COR-L47 (cell line): ENCODE measurements at regions not wholly inside any gene's neighbourhood (a gene's known extent, or its start where the extent isn't known, plus 50 kb on each side); places are given as distances from the start of the nearest gene placed in this dataset.
"Not testable (repeated sequence)": the region's sequence is repeated elsewhere in the genome, so short reads cannot be mapped to it uniquely, and the experiment has no call there.

Experiments used
- DNase-seq: peaks from one replicate; lab custom pipeline; 2025; lab: John Stamatoyannopoulos, UW

DNA sequence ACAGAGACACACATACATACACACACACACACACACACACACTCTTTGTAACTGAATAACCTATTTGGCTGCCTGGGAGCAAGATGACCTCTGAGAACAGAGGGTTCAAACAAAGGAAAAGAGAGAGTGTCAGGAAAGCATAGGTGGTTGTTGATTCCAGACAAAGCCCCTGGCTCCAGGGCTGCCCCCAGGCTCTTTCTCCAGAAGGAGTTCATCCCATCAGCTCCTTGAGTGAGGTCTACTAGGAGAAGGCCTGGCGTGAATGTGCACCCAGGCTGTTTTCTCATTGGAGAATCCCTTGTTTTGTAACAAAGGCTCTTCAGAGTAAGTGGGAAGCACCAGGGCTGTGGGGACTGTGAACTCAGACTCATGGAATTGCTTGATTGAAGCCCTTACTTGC lies 151.9 kb downstream of the EMP1 start:
- DNase-seq, result no peak

DNA sequence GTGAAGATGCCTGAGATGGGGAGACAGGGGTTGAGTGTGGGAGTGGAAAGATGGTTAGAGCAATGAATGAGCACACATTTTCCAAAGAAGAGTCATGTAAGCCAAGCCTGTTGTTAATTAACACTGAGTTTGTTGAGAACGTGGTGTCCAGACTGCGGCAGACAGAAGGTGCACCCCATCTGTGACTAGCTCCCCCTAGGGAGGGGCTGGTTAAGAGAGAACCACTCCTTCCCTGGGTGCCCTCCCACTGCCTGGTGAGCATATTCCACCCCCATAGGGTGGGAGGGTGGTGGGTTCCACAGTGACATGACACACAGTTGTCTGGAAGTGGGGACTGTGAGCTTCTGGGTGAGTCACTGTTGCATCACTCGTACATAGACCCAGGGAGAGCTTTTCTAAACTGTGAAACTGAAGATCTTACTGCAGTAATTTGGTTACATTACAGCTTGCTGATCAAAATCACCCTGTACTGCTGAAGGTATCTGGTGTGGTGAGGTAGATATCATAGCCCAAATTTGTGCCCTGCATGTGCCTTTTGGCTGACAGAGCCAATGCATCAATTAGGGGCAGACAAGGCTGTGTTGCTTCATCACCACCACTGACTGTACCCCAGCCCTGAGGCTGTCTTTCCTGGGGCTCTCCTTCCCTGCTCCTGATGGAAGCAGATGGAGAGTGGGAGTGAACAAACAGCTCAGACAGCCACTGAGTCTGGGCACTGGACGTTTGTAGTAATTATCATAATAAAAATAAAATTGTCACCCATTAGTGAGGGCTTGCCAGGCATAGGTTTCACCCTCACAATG lies 150.9 kb downstream of the EMP1 start:
- no peak for DNase-seq

DNA sequence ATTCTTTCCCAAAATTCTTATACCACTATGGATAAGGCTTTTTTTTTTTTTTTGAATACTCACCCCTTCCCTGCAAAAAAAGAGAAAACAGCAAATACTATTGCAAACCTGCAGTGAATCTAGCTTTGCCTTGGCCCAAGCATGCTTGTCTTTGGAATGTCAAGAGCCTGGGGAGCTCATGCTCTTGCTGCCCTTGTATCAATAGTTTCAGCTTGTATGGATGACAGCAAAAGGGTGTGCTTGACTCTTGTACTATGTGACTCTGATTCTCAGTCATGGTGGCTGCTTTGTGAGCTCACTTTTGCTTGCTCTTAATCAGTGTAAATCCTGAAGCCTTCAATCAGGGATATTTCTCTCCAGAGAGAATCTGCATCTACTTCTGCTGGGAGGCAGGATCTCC lies 149.2 kb downstream of the EMP1 start:
- no peak for DNase-seq

DNA sequence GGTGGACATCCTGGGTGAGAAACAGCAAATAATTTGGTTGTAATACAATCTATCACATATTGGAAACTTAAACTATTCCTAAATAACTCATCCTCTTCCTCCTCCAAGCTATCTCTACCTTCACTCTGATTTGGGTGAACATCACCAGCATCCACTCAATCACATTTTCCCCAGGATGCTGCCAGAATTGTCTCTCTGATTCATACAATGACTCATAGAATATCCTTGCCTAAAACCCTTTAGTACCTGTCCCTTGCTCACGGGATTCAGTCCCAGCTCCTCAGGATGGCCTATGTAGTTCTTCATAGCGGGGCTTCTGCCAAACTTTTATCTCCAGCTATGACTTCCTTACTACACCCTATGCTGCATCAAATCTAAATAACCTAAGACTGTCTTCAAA lies 146.8 kb downstream of the EMP1 start:
- no peak for DNase-seq

DNA sequence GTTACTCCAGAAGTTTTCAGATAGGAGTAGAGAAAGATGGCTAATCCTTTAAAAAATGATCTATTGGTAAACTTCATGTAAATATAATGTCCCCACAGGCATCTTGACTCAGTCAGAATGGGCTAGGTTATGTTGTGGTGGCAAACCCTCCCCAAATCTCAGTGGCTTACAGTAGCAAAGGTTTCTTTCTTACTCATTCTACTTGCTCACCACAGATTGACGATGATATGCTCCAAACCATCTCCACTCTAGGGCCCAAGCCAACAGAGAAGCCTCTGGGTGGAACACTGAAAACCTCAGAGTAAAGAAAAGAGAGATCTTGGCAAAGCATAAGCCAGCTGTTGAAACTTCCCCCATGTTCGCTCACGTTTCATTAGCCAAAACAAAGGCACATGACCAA lies 146.4 kb downstream of the EMP1 start:
- no peak for DNase-seq

DNA sequence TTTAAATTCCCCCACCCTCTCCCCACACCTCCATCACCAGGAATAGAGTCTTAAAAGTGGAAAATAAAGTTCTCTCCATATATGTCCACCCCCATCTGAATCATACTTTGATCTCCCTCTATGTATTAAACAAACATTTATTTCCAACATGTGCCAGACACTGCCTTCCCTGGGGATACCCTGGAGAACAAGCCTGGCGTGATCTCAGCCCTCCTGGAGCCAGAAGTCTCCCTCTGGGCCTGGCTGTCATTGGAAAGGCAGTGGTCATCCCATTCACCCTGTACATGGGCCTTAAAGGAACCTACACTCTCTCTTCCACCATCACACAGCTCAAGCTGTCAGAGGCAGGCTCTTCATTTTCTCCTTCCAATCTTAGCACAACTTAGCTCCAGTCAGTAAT lies 143.6 kb downstream of the EMP1 start:
- no peak for DNase-seq

DNA sequence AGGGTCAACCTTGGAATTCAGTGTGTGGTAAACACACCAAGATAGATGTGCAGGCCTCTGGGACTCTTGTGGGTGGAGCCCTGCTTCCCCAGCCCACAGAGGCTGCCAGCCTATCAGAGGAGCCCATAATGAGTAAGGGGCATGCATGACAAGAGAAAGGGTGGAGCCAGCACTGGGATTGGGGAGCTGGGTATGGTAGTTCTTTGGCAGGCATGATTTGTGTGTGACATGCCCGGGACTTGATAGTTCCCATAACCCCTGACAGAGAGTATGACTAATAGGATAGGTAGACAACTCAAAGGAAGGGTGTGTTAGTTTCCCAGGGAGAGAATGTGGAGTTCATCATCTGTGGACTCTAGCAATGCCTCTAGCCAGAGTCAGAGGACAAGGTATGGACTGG lies 143.0 kb downstream of the EMP1 start:
- no peak for DNase-seq

DNA sequence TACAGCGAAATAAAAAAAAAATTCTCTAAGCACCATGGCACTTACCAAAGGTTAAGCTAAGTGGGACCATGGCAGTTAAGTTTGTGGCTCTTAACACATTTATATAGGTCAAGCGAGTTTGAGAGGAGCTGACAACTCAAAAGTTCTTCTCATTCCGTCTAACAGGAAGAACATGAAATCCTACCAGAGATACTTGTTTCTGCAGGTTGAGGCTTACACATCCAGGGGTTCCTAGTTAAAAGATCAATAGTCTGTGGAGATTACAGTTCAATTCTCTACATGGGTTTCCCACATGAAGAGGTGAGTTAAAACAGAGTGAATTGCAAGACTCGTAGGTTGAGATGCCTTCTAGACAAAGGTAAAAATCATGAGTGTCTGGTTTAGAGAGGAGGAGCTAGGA lies 142.6 kb downstream of the EMP1 start:
- no peak for DNase-seq

DNA sequence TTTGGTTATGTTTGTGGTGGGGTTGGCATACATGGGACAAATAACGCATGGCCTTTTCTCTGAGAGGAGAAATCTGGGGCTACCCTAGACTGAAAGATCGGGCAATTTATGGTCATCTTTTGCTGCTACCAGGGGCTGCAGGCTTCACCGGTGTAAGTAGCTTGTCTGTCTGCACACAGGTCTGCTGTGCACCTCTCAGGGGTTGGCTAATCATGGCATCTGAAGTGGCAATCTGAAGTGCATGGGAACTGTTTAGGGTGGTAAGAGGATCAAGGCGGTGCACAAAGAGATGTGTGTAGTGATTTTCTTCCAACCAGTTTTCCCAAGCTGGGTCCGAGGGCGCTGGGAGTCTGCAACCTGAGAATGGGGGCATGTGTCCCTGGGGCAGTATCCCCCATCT lies 141.3 kb downstream of the EMP1 start:
- no peak for DNase-seq

DNA sequence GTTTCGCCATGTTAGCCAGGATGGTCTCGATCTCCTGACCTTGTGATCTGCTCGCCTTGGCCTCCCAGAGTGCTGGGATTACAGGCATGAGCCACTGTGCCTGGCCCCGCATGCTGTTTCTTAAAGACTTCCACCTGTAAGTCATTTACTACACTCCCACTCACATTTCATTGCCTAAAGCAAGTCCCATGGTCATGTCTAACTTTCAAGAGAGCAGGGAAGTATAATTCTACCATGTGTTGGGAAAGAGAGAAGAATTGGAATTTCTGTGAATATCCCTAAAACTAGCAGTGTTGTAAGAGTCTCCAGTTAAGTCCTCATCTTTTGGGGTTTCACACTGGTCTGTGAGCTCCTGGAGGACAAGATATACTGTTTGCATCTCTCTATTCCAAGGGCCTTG lies 139.7 kb downstream of the EMP1 start:
- DNase-seq, result no peak

DNA sequence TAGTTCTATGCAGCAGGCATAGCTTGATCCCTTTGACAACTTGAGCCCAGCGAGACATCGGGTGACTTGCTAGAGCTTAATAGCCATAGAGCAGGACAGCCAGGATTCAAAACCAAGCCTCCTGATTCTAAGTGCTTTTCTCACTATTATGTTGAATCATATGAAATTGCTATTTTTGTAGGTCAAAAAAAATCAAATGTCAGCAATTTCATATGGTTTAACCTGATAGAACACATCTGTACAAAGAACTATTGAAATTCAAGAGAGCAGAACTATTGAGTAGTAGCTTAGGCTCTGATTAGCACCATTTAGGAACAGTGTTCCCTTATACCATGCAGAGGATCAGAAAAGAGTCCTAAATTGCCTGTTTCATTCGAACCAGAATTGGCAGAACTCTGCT lies 132.0 kb downstream of the EMP1 start:
- no peak for DNase-seq

DNA sequence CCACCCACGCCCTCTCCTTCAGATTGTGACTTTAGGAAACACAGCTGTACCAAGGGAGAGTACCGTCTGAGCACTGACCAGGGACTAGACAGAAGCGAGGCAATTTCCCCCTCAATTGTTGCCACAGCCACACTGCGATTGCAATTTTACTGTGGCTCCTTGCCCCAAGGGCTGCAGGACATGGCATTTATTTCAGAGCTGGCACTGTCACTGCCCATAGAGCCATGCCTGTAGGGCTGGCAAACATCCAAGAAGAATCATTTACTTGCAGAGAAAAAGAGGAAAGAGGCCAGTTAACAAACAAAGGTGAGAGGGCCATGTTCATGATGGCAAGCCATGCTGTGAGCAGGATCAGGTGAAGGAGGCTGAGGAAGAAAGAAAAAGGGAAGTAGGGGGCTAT lies 129.6 kb downstream of the EMP1 start:
- DNase-seq, result peak; percentile 4

DNA sequence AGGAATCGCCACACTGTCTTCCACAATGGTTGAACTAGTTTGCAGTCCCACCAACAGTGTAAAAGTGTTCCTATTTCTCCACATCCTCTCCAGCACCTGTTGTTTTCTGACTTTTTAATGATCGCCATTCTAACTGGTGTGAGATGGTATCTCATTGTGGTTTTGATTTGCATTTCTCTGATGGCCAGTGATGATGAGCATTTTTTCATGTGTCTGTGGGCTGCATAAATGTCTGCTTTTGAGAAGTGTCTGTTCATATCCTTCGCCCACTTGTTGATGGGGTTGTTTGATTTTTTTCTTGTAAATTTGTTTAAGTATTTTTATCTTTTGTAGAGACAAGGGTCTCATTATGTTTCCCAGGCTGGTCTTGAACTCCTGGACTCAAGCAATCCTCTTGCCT lies 128.5 kb downstream of the EMP1 start:
- DNase-seq, result not testable (repeated sequence)

DNA sequence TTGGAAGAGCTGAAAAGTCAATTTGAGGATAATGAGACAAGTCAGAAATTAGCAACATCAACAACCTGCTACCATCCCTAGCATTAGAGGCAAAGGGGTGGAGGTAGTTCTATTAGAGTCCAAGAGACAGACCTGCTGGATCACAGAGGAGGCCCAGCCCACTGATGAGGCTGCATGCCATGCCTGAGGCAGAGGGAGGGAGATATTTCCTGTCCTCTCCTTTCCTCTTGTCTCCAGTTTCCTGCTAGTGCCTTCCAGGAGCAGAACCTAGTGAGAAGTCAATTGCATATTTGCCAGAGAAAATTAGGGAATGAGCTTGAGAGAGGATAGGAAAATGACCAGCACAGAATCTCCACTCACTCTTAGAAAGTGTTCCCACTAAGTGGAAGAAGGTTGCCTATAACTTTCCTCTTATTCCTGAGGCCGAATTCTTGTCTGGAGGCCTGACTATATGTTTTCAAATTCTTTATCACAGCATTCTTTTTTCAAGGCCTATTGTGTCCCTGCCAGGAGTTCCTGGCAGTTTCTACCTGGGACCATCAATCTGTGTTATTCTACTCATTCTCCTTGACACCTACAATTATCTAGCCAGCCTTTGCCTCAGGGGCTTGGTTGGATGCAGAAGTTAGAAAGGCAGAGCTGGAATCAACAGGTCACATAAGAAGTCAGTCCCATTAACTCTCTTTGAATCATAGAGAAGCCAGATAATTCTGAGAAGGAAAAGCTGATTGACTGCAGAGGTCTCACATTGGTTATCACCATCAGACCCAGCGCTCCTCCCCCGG lies 121.9 kb downstream of the EMP1 start:
- no peak for DNase-seq

DNA sequence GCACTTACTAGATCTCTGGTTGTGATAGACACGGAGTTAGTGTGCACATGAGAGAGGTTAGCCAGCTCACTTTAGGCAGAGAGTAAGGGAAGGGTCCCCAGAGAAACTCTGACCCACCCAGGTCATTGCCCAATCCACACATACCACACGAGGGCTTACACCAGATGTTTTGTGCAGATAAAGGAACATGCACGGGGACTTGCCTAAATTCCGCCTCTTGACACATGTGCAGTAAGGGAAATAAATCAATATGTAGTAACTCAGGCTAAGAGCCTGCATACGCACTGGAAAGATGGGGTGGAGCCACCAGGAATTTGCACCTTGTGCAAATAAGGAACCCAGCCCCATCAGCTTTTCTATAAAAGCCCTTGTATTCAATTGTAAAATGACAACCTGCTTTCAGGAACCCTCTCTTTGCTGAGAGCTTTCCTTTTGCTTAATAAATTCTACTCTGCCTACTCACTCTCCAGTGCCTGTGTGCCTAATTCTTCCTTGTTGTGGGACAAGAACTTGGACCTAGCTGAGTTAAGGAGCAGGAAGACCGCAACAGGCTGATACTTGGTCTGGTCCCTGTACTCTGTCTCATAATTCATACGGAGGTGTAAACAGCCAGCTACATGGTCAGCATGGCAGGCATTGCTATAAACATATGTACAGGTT lies 120.2 kb downstream of the EMP1 start:
- DNase-seq, result no peak

DNA sequence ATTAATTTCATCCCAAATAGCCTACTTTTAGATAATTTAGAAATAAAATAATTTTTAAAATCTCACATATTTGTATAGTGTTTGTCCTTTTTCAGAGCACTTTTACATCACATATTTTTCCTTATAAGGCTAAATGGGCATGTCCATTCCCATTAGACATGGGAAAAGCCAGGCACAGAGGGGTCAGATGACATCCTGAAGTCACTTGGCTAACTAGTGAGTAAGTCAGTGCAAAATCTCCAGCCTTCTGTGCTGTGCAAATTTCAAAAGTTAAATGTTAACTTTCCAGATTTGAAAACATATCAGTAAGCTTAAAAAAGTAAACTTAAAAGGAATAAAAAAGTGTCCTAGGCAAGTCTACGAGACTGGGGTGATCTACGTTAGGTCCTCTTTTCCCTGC lies 117.4 kb downstream of the EMP1 start:
- DNase-seq, result no peak

DNA sequence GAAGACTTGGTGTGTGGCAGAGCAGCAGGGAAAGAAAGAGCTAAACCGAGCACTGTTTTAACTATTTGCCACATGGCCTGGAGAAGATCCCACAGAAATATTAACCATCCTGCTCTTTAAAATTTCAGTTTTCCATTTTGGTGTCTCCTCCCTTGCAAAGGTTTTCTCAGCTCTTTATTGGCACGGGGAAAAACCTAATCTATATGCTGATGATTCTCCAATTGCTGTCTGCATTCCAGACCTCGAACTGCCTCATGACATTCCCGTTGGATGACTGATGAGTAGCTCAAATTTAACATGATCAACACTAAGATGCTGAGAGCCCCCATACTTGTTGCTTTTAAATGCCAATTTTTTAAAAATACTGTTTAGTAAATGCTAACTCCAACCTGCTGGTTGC lies 115.0 kb downstream of the EMP1 start:
- DNase-seq, result no peak

DNA sequence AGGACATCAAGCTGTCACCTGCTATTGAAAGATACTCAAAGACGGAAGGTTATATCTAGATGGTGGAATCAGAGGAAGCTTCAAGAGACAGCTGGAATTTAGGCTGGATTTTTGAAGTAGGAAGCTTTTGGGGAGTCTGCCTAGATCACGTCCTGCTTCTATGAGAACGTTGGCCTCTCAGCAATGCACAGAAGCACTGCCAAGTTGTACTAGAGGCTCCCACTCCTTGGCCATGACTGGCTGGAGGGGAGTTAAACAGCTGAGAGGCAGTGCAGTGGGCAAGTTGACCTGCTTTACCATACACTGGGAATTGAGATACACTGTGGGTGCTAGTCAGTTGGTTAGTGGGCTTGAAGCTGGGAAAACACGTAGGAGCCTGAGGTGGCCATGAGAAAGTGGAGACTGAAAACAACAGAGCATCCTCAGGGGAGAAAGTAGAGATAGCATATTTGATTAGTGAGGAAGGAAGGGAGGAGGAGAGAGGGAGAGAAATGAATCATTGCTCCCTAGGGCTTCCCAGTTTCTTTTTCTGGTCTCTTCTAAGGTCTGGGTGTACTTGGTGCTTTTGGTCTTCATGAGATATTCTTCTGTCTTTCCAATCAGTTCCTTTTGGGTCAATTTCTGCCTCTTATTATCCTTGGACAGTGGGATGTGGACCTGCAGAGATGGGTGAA lies 110.8 kb downstream of the EMP1 start:
- no peak for DNase-seq

DNA sequence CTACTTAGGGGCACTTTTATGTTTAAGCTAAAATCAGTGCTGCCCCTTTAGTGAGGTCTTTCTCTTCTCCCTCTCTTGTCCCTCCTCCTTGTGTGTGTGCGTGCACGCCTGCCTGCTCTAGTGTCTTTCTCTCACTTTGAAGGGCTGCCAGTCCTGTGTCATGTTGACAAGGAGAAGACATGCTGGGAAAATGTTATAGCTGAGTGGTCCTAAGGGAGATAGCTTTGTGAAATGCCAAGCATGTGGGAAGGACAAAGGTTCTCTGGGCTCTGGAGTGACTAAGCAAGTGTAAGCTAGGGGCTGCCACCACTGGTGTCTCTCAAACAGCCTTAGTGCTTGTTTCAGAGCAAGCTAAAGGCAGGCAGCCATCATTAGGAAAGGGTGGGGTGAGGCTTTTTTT lies 108.4 kb downstream of the EMP1 start:
- DNase-seq, result no peak

DNA sequence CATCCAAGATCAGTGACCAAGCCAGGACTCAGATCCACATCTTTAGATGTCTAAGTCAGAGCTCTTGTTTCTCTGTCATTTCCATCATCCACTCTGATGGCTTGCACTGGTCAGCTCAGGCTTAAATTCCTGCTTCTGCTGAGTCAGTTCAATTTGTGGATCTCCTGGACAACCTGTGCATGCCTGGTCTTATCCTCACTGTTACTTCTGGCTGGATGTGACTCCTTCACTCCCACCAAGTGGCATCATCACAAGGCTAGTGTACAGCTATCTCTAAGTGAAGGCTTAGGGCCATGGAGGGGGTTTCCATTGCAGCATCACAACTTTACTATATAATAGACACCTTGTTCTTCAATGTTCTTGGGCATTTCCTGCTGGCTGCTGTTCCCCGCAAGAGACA lies 102.9 kb downstream of the EMP1 start:
- no peak for DNase-seq

DNA sequence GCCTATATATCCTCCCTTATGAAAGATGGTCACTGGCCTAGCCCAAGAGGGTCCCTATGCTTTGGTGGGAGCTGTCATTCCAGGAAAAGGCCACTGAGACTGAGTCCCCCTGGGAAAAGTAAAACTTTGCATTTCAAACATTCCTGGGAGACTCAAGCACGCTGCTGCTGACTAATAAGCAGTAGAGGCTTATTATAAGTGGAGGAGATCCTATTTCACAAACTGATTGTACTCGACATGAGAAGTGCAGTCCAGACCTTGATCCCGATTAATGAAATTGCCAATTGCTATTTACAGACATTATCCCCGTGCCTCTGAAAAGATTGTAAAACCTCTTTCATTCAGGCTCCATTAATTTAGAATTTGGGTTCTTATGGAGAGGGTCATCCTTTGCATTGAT lies 96.6 kb downstream of the EMP1 start:
- DNase-seq, result no peak

DNA sequence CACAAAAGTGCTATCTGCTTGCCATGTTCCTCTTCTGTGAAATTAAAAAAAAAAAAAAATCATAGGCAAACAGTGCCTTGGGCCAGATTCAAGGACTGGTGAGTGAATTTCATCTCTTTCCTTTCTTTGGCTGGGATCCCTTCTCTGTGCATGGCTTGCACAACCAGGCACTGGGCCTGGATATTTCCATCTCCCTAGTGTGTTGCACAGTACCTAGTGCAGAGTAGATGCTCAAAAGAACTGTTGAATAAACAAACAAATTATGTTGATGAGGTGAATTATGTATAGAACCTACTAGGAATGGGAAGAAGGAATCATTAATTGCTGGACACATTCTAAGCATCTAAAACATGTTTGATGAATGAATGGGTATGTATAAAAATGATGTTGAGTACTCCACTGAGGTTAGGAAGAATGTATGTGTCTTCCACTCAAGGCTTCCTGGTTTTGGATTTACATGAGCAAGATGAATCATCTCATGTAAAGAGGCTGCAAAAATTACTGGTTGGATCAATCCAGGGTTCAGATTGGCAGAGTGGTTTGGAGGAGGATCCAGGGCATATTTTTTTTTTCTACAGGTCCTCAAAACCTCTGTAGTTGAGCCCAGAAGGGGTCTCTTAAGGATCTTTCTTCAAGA lies 93.2 kb downstream of the EMP1 start:
- DNase-seq, result no peak
